ENCODE measurements at regions not wholly inside any gene's neighbourhood (a gene's known extent, or its start where the extent isn't known, plus 50 kb on each side); places are given as distances from the start of the nearest gene placed in this dataset.

- H3K36me3 ChIP-seq (replicated peaks in 1 of 2; ENCODE audit: control insufficient read depth in 1 of 2, insufficient read depth in 2 of 2, low read length in 1 of 2), result no peaks in the 10 kb centered on the region
- no peaks in the 10 kb centered on the region for H3K79me2 ChIP-seq (ENCODE audit: insufficient read depth)
- peak overlapping the region; percentile 70 to 91 for H3K27ac ChIP-seq (ENCODE audit: low read depth in 2 of 2, low read length in 1 of 2)
- ChIA-PET POLR2A (no interaction called here), CTCF (no interaction called here)
- H3K9me3 ChIP-seq, result no peaks in the 10 kb centered on the region
- no peak for DNase-seq
- H3K9ac ChIP-seq, result peak overlapping the region; percentile 19; the same call in 1 of the 2 replicates
- H3K27me3 ChIP-seq (ENCODE audit: insufficient read depth), result no peaks in the 10 kb centered on the region
- H3K4me1 ChIP-seq (ENCODE audit: control insufficient read depth in 1 of 2, insufficient read depth in 2 of 2, low read depth in 1 of 2, low read length in 1 of 2), result peaks cover 3 to 36% of the 10 kb centered on the region in 2 experiments; a peak in 3 of 4 replicates
- H4K20me1 ChIP-seq (ENCODE audit: insufficient read depth), result no peaks in the 10 kb centered on the region
- H3F3A ChIP-seq (replicated peaks; ENCODE audit: insufficient read depth), result peaks cover 19% of the 10 kb centered on the region
- no peak overlapping the region for H3K4me2 ChIP-seq
- no peak overlapping the region for H3K4me3 ChIP-seq (ENCODE audit: low read depth in 2 of 2, low read length in 1 of 2)
- no peaks in the 10 kb centered on the region for H3K9me2 ChIP-seq
- no peak for TF ChIP-seq TAF1 (IDR thresholded peaks at IDR 0.05; ENCODE audit: borderline replicate concordance, low read depth, low read length)
- TF ChIP-seq, protein P1, sequence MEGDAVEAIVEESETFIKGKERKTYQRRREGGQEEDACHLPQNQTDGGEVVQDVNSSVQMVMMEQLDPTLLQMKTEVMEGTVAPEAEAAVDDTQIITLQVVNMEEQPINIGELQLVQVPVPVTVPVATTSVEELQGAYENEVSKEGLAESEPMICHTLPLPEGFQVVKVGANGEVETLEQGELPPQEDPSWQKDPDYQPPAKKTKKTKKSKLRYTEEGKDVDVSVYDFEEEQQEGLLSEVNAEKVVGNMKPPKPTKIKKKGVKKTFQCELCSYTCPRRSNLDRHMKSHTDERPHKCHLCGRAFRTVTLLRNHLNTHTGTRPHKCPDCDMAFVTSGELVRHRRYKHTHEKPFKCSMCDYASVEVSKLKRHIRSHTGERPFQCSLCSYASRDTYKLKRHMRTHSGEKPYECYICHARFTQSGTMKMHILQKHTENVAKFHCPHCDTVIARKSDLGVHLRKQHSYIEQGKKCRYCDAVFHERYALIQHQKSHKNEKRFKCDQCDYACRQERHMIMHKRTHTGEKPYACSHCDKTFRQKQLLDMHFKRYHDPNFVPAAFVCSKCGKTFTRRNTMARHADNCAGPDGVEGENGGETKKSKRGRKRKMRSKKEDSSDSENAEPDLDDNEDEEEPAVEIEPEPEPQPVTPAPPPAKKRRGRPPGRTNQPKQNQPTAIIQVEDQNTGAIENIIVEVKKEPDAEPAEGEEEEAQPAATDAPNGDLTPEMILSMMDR (IDR thresholded peaks at IDR 0.05), result no peak
- TF ChIP-seq, protein P2, sequence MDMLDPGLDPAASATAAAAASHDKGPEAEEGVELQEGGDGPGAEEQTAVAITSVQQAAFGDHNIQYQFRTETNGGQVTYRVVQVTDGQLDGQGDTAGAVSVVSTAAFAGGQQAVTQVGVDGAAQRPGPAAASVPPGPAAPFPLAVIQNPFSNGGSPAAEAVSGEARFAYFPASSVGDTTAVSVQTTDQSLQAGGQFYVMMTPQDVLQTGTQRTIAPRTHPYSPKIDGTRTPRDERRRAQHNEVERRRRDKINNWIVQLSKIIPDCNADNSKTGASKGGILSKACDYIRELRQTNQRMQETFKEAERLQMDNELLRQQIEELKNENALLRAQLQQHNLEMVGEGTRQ (IDR thresholded peaks at IDR 0.05; ENCODE audit: borderline replicate concordance, low read depth, low read length), result no peak
- no peak for TF ChIP-seq FOXM1 (IDR thresholded peaks at IDR 0.05; ENCODE audit: low read depth)
- no peak for TF ChIP-seq TCF12 (IDR thresholded peaks at IDR 0.05)
- TF ChIP-seq USF1 (IDR thresholded peaks at IDR 0.05; ENCODE audit: borderline replicate concordance, low read depth), result no peak
- no peak for TF ChIP-seq FOXJ3 (CRISPR knock-in tag; IDR thresholded peaks at IDR 0.05)
- TF ChIP-seq RCOR1 (IDR thresholded peaks at IDR 0.05; ENCODE audit: low read length), result no peak
- TF ChIP-seq MEF2A (IDR thresholded peaks at IDR 0.05; ENCODE audit: borderline replicate concordance, low read depth), result no peak
- TF ChIP-seq, protein P3, sequence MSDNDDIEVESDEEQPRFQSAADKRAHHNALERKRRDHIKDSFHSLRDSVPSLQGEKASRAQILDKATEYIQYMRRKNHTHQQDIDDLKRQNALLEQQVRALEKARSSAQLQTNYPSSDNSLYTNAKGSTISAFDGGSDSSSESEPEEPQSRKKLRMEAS (IDR thresholded peaks at IDR 0.05; ENCODE audit: low read depth), result no peak
- TF ChIP-seq SIN3A (IDR thresholded peaks at IDR 0.05; ENCODE audit: borderline replicate concordance, low read depth, low read length), result no peak
- no peak for TF ChIP-seq GATA2 (CRISPR knock-in tag; IDR thresholded peaks at IDR 0.05)
- TF ChIP-seq ELF1 (IDR thresholded peaks at IDR 0.05), result no peak
- peak overlapping the region; percentile 71; the same call in 1 of the 2 replicates for H2AFZ ChIP-seq (ENCODE audit: low read depth)
- WGBS (ENCODE audit: low lambda C conversion rate), result 64% methylated on average over 3 of the region's 3 CpGs
Measured at GRCh38 chr6:113010196-113010989, 663.3 kb downstream of the RFPL4B start.

DNA sequence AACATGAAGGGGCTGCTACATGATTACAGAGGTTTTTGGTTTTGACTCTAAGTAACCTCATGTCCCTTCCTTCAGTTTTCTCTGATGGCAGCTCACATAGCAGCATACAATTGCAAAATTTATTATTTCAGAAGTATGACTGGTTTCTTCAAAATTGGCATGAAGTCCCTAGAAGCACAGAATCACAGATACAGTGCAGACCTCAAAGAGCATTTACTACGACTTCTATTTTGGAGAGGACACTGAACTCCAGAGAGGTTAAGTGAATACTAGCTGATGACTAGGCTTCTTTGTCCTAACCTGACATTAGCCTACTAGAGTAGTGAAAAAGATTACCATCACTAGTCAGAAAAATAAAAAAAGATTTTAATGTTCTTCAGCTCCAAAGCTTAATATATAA lies 664.3 kb downstream of the RFPL4B start:
- peak overlapping the region; percentile 4; the same call in 1 of the 2 replicates for H3K4me2 ChIP-seq
- DNase-seq, result no peak
- no peaks in the 10 kb centered on the region for H3K9me2 ChIP-seq
- H3K4me1 ChIP-seq (ENCODE audit: control insufficient read depth in 1 of 2, insufficient read depth in 2 of 2, low read depth in 1 of 2, low read length in 1 of 2), result peaks cover 3 to 36% of the 10 kb centered on the region in 2 experiments; a peak in 3 of 4 replicates
- H3K27me3 ChIP-seq (ENCODE audit: insufficient read depth), result no peaks in the 10 kb centered on the region
- no peak overlapping the region for H3K4me3 ChIP-seq (ENCODE audit: low read depth in 2 of 2, low read length in 1 of 2)
- no peaks in the 10 kb centered on the region for H3K79me2 ChIP-seq (ENCODE audit: insufficient read depth)
- POLR2A ChIA-PET, result no interaction called here
- H3K36me3 ChIP-seq (replicated peaks in 1 of 2; ENCODE audit: control insufficient read depth in 1 of 2, insufficient read depth in 2 of 2, low read length in 1 of 2), result no peaks in the 10 kb centered on the region
- H3K9ac ChIP-seq, result no peak overlapping the region
- no peak overlapping the region for H2AFZ ChIP-seq (ENCODE audit: low read depth)
- TF ChIP-seq, protein P2 (IDR thresholded peaks at IDR 0.05; ENCODE audit: borderline replicate concordance, low read depth, low read length), result no peak
- TF ChIP-seq RAD21 (IDR thresholded peaks at IDR 0.05; ENCODE audit: low read length) (no peak), FOSL2 (IDR thresholded peaks at IDR 0.05; ENCODE audit: borderline replicate concordance, low read depth) (no peak), NFIC (IDR thresholded peaks at IDR 0.05; ENCODE audit: borderline replicate concordance) (no peak)
- TF ChIP-seq, protein P4, sequence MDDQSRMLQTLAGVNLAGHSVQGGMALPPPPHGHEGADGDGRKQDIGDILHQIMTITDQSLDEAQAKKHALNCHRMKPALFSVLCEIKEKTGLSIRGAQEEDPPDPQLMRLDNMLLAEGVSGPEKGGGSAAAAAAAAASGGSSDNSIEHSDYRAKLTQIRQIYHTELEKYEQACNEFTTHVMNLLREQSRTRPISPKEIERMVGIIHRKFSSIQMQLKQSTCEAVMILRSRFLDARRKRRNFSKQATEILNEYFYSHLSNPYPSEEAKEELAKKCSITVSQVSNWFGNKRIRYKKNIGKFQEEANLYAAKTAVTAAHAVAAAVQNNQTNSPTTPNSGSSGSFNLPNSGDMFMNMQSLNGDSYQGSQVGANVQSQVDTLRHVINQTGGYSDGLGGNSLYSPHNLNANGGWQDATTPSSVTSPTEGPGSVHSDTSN (IDR thresholded peaks at IDR 0.05), result peak; percentile 9; the same call in 1 of the 2 replicates
- TF ChIP-seq, protein P5, sequence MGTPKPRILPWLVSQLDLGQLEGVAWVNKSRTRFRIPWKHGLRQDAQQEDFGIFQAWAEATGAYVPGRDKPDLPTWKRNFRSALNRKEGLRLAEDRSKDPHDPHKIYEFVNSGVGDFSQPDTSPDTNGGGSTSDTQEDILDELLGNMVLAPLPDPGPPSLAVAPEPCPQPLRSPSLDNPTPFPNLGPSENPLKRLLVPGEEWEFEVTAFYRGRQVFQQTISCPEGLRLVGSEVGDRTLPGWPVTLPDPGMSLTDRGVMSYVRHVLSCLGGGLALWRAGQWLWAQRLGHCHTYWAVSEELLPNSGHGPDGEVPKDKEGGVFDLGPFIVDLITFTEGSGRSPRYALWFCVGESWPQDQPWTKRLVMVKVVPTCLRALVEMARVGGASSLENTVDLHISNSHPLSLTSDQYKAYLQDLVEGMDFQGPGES (IDR thresholded peaks at IDR 0.05; ENCODE audit: low read depth, low read length), result no peak
- no peaks in the 10 kb centered on the region for H4K20me1 ChIP-seq (ENCODE audit: insufficient read depth)
- CTCF ChIA-PET, result no interaction called here
- WGBS (ENCODE audit: low lambda C conversion rate), result 0% methylated on average over 1 of the region's 1 CpG
- H3K27ac ChIP-seq (ENCODE audit: low read depth in 2 of 2, low read length in 1 of 2), result peak overlapping the region; percentile 70 to 91
- H3F3A ChIP-seq (replicated peaks; ENCODE audit: insufficient read depth), result peaks cover 19% of the 10 kb centered on the region
- no peaks in the 10 kb centered on the region for H3K9me3 ChIP-seq

Data from SK-N-SH (cell line).